Tongue (tissue), 1 donor: ENCODE measurements at regions not wholly inside any gene's neighbourhood (a gene's known extent, or its start where the extent isn't known, plus 50 kb on each side); places are given as distances from the start of the nearest gene placed in this dataset.

Experiments used
- DNase-seq: peaks from one replicate; pipeline ENCODE4 v3.0.0-alpha.2; 2015

DNA sequence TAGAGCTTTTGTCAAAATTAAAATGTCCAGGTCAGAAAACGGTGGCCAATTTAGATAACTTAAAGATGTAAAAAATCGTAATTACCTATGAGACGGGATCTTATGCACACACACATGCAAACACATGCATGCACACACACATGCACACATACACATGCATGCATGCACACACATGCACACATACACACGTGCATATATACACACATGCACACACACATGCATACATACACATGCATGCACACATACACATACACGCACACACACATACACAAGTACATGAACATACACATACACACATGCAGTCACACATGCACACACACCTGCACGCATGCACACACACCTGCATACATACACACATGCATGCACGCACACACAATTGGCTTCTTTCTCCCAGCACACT lies 362.0 kb downstream of the IRX1 start:
- no peak for DNase-seq

DNA sequence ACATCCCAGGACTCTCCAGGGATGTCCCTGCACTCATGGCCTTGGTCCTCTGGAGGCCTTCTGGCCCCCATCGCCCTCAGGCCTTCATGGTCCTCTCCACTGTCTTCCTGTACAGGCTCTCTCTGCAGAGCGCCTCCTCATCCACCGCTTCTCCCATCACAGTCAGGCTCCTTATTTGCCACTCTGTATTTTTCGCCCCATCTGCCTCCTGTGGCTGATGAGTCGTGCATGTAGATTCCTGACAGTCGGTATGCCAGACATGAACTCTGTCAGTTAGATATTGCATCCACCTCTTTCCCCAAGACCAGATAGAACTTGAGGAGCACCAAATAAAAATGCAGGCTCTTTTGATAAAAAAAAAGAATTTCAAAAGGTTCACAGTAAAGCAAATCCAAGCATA lies 362.8 kb downstream of the IRX1 start:
- DNase-seq = no peak

DNA sequence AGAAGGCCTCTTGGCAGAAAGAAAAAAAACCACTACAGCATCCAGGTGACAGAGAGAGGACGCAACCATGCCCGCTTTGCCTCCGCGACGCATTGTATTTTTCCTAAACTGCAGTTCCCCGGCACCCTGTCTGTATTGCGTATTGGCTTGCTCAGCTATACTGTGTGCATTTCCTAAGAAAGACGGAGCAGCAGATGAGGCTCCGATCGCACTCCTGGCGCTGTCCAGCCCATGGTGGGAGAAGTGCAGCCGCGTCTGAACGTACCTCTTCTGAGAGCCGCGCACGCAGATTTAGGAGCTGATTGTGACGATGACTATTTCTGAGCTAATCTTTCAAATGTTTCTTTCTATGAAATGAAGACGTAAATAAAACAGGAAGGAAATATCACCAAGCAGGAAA lies 366.5 kb downstream of the IRX1 start:
- peak; percentile 3 for DNase-seq

DNA sequence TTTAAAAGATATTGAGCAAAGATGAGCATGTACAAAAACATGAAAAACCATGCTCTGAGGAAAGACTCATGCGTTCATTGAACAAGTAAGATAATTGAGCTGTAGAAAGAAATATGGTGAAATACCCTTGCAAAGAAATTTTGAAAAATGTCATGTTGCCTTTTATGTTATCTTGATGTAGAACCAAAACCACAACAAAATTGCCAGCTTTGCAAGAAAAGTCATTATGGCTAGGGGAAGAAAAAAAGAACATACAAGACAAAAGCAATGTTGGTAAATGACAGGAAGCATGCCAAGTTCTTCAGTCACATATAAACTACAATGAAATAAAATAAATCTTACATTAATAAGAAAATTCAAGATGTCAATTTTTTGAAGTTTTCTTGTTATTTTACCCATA lies 368.0 kb downstream of the IRX1 start:
- DNase-seq = no peak

DNA sequence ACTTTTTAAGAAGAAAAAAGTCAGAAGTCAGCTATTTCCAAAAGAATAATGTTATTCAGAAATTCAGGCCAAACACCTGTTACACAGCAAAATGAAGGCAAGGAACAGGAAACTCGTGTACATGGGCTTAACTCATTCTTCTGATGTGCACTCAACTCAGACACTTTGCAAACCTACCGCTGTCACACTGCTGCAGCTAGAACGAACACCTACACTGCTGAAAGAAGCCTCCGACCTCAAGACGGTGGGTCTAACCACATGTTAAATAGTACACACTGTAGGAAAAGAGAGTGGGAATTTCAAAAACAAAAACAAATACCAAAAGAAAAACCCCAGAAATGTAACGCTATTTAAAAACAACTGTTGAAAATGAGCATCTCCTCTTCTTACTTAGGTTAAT lies 384.5 kb downstream of the IRX1 start:
- DNase-seq = no peak

DNA sequence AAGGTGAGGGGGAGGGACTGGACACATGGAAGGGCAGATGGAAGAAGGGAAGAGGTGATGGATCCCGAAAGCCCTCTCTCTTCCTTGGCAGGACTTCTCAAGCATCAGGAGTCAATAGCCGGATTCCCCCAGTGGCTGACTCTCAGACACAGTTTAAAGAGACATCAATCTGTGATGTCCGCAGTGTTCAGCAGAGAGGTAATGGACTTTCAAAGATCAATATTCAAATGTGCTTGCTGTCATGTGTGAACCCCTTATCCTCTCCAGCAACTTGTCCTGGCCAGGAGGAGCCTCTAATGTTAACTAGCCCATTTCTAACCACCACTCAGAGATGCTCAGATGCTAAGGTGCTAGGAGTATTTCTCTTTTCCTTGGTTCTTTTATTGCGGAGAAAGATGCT lies 392.2 kb downstream of the IRX1 start:
- no peak for DNase-seq

DNA sequence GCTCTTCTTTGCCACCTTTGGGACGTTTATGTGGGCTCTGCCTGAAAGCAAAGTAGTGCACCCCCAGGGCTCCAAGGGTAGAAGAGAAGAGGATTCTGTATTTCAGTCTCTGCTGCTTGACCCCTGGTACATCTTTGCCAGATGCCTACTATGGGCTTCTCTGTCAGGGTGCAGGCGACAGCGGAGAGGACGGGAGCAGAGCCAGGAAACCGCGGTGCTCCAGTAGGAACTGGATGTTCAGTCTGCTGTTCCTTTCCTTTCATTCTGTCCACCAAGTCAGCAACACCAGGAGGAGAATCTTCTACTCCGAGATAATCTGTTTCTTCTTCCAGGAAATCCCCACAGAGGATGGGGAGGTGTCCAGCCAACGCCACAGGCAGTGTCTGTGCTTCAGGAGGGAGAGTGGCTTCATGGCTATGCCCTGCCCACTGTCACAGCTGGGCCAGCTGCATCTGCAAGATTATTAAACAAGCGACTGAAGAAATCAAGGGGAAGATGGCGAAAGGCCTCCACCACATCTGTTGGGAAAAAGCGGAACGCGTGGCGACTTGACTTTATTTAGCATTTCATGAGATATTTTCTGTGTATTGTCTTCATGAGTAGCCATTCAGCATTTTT lies 398.3 kb downstream of the IRX1 start:
- no peak for DNase-seq

DNA sequence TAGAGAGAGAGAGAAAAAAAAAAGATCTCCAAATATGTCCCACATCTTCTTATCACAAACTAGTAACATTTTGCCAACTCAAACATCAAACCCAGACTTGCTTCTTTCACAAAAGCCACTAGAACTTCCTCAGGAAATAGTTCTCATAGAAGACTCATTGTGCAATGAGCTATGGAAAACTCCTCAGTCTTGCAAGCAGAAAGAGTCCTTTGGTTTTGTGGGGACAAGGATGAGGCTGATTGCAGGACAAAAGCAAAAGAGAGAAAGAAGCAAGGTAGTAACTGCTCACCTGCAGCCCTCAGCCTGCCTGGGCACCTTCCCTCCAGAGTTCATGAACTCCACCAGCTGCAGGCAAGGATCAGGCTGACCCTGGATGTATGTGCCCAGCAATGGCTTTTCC lies 399.0 kb downstream of the IRX1 start:
- DNase-seq = no peak

DNA sequence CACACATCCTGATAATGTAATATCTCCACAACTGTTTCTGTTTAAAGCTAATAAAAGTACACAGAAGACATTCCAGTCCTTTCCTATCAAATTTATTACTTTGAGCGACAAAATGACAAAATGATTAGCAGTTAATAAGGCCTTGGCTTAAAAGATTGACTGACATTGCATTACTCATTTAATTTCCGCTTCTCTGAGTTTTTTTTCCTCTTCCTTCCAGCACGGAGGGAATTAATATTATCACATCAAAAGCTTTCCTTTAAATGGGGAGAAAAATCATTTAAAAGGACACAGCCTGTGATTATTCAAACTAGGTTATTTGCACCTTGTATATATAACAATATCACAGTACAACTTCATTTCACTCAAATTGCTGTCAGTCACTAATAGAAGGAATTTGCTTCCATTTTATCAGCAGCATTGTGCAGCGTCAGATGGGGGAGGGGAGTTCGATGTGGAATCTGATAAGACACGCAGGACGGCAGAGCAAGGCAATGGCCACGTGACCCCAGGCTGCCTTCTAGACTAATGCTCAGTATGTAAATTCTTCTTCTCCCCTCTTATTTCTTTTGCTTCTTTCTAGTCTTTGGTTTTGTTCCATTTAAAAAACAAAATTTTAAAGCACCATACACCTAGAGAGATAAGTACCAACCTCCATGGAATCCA lies 400.5 kb downstream of the IRX1 start:
- no peak for DNase-seq

DNA sequence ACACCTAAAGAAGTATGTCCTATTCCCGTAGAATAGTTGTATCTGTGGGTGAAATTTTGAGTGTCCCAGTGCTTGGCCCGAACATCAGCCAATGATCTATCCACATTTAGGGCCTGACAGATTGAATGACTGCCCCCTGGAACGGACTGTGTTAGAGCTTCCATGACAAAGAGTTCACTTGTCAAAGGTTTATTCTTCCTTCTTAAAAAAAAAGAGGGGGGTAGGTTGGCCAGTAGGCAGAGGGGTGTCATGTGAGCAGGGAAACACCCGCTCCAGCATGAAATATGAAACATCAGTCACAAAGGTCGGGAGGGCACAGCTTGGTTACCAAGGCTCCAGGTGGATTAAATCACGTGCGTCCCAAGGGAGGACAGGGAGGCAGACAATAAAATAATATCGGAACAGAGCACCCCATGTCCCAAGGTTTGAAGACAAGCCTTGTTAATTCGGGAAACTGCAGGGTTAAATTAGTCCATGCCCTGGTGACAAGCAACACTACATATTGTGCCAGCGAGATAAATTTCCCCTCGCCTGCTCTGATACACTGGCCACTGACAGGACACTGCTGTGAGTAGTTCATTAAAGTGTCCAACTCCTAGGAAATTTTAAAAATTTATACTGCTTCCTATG lies 401.2 kb downstream of the IRX1 start:
- no peak for DNase-seq

DNA sequence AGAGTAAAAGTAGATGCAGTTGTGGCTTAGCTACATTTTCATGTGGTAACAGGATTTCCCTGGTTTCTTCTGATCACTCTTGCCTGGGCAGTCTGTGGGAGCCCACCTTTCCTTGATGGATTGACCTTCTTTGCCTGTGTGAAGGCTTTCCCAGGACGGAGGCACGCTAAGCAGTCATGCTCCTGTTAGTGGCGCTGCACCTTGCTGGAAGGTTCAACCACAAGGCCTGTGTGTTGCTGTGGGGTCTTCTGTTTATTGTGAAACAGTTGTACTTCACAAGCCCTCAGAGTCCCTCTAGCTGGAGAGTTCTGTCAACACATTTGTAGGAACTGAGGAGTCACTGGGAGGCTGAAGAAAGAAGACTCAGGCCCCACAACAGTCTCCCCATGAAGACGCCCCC lies 402.0 kb downstream of the IRX1 start:
- DNase-seq = no peak

DNA sequence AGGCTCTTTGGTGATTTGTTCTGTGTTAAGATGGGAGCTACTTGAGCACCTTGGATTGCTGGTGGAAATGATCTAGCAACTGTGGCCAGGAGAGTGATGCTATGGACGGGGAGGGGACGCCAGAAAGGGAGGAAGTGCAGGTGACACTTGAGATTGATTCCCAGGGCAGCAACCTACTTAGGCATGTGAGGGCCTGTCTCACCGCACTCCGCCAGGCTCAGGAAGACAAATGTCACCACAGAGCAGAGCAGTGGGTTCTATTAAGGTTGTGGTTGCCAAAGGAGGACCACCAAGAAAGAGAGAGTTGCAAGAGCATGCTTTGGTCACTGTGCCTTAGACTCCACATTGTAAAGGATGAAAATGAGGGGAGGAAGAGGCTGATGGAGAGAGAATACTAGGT lies 404.3 kb downstream of the IRX1 start:
- DNase-seq = no peak

DNA sequence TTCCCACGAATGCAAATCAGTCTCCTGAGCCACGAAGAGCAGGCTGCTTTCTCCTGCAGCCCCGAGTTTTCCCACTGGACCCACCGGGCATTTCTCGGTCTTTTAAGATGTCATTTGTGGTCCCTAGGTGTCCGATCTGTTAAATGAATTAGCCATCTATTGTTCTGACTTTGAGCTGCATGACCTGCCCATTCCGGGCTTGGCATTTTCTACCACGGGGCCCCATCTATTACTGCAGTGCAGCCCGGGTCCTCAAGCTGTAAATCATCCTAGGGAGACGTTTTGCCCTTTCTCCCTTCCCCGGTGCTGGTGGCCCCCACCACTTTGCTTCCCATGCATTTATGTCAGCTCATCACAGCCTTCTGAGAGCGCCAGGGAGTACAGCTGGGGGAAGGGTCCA lies 405.4 kb downstream of the IRX1 start:
- DNase-seq = no peak

DNA sequence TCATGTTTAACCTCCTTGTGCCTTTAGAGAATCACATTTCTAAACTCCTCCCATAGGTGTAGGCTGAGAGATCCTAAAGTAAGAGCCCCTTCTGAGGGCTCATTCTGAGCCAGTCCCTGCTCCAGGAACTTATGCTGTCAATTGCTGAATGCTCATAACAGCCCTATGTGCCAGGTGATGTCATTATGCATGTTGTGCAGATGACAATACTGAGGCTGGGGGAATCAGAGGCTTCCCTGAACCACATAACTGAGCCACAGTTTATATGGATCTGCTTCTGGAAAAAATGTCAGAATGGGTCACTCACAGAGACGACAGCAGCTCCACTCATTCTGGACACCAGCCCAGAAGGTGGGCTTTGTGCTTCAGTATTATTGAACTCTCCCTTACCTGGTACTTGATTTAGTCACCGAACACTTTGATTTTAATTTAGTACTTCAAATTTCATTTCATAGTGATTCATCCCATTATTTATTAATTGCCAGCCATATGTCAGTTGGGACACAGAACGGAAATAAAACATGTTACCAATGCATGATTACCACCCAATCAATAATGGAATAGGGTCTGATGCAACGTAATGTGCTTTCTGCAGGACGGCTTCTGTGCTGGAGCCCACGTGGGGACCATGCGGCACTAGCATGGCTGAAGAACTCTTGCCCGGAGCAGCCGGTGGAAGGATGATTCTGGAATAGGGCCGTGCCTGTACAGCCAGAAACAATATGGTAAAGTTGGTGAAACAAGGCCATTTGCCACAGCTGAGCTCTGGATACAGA lies 406.3 kb downstream of the IRX1 start:
- DNase-seq = no peak

DNA sequence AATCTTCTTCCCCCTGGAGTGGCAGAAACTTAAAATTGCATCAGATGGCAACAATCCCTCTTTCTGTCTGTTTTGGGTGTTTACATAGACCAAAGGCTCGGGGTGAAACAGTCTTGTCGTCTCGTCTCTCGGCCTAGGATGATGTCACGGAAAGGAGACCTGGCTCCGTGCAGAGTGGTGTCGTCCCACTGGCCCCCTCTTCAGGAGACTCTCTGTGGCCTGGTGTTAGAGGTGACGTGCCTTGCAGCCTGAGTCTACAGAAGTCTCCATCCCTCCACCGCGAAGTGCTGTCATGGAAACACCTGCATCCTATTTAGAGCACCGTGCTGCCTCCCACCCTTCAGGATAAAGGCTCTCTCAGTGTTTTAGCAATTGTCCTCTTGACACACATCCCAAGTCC lies 409.7 kb downstream of the IRX1 start:
- no peak for DNase-seq

DNA sequence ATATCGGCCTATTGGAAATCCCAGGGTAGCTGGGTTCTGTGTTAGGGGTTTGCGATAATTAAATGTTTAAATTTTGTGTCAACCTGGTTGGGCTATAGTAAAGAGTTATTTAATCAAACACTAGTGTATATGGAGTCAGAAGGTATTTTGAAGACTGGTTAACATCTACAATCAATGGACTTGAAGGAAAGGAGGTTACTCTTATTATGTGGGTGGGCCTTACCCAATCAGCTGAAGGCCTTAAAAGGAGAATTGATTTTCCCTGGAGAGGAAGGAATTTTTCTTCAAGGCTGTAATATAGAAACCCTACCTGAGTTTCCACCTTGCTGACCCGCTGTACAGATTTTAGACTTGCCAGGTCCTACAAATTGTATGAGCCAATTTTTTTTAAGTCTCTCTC lies 411.4 kb downstream of the IRX1 start:
- no peak for DNase-seq

DNA sequence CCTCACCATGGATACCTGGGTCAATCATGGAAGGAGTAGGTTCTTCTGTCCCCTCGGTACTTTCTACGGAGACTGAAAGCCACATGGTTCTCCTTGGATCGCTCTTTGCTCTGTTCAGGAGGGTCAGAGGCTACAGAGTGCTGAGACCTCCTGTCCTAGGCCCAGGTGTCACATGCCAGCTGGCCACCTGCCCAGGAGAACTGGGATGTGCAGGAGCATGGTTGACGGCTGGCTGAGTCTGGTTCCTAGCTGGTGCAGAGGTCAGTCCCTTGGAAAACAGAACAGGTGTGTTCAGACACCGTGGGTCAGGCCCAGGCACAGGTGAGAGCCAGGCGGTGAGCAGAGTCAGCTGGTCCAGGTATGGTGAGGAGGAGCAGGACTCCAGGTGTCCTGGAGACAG lies 416.3 kb downstream of the IRX1 start:
- DNase-seq = no peak

DNA sequence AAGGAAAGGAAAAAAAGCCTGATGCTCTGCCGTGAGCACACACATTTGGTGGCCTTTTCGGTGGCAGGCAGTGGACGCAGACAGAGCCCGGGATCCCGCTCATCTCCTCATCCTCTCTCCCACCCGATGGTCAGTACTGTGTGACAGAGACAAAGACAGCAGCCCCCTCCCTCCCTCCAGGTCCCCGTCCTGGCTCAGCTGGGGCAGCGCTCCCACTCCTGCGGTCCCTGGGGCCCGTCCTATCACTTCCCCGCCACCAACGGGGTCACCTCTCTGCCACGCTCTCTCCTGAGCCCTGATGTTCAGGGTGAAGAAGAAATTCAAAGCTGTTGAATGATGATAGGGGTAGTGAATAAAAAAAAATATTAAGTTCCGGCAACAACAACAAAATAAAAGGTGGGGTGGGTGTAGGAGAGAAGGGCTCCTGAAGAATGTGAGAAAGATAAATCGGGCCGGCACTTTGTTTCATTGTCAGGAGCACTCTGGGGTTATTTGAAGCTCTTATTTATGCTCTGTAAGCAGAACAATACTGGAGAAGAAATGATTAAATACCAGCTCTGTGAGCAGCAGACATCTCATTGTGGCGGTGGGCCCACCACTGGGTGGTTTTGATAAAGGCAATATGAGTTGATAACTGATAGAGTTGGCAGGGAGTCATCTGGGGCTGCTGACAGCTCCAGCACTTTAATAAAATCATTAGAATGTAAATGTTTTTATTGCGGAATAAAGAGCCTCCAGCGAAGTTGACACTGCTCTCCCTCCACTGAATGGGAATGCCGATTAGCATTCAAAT lies 417.7 kb downstream of the IRX1 start:
- no peak for DNase-seq

DNA sequence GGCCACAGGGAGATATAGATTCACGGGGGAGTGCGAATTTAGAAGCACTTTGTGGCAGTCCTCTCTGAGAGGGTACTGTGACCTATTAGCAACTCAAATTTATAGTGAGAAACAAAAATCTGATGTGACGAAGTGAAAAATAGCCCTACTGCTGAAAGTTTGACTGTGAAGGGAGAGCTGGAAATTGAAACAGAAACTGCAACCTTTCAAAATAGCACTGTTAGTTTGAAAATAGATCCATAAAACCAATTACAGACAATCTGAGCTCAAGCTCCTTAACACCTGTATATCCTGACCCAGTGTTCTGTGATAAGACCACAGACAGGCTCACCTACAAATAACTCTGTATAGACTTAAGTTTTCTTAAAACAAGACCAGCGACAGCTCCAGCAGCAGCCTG lies 420.1 kb downstream of the IRX1 start:
- no peak for DNase-seq

DNA sequence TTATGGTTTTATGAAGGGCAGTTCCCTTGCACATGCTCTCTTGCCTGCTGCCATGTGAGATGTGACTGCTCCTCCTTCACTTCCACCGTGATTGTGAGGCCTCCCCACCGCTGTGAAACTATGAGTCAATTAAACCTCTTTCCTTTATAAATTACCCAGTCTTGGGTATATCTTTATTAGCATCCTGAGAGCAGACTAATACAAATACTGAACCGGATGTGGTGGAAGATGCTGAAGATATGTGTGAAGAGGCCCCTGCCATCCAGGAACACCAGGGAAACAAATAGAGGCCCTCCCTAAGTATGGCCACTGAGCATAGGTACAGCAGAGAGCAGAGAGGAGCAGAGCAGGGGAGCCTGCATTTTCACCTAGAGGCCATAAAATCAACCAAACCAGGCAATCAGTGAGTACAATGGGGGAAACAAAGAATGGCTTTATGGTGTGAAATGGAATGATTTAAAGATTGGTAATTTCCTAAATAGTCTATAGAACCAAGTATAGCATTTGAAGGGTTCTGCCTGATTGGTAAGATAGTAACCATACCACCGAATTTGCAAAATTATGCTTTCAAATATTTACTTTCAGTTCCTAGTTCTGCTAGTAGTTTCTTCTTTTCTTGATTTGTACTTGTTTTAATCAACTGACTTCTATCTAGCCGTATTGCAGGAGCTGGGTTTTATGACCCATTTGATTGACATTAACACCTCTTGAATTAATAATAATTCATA lies 421.6 kb downstream of the IRX1 start:
- DNase-seq = no peak

DNA sequence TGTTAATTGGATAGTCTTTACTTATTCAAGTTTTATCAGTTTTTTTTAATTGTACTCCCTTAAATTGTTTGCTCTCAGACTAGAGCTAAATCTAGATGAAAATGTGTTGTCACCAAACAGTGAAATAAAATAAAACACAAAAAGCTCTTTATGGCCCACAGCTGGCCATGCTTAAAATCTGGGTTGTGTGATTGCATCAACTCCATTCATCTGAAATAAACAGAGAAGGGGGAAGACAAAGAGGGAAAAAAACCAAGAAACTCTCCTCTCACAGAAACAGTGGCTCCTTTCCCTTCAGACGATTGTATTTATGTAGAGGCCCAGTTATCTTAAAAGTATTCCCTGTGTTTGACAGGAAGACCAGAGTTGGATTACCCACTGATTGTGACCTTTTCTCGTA lies 422.4 kb downstream of the IRX1 start:
- DNase-seq = no peak
